ENCODE measurements at regions not wholly inside any gene's neighbourhood (a gene's known extent, or its start where the extent isn't known, plus 50 kb on each side); places are given as distances from the start of the nearest gene placed in this dataset.

DNA sequence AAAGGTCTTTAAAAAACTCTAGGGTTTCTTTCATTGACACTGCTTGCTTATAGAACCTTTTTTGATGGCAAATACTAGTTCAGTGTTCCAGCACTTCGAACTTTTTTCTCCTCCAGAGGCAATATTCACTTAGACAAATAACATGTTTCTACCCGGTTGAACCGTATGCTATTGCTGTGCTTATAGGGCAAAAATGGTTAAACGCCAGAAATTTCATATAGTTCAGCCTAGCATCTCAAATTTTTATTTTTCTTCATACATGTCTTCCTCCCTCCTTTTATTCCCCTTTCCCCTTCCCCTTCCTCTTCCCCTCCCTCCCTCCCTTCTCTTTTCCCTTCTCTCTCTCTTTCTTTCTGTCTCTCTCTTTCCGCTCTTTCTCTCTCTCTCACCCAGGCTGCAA lies 96.9 kb upstream of the FSHR start:
- RAD21 ChIA-PET (ENCODE audit: low non-redundant PET in 1 of 2, low total read pairs in 2 of 2, uncharacterized antibody in 2 of 2, unreplicated experiment in 2 of 2), result no interaction called here
- intact Hi-C loops (cut with micrococcal nuclease), result no loop called here
- Histone ChIP-seq H3K36me3 (ENCODE audit: control insufficient read depth in 1 of 2, insufficient read depth in 2 of 2, low read length in 2 of 2) (no peaks in the 10 kb centered on the region), H3K9me3 (ENCODE audit: control insufficient read depth in 1 of 2, insufficient read depth in 1 of 2, low read depth in 1 of 2, low read length in 2 of 2) (no peaks in the 10 kb centered on the region; a peak in 3 of 4 replicates), H3K79me2 (ENCODE audit: insufficient read depth, low read length) (no peaks in the 10 kb centered on the region), H4K20me1 (ENCODE audit: insufficient read depth) (no peaks in the 10 kb centered on the region), H3K9ac (ENCODE audit: low read length) (no peak overlapping the region), H3K4me3 (replicated peaks in 1 of 2; ENCODE audit: low read depth in 1 of 2, low read length in 2 of 2) (no peak overlapping the region), H3K27ac (ENCODE audit: low read depth, low read length) (no peak overlapping the region), H2AFZ (ENCODE audit: low read depth, low read length, poor library complexity, severe bottlenecking) (no peak overlapping the region), H3K4me1 (ENCODE audit: control insufficient read depth in 1 of 2, insufficient read depth in 2 of 2, low read length in 2 of 2) (no peaks in the 10 kb centered on the region), H3K4me2 (ENCODE audit: low read length) (no peak overlapping the region), H3K9me2 (ENCODE audit: insufficient read depth) (no peaks in the 10 kb centered on the region), H3K27me3 (ENCODE audit: insufficient read depth, low read length) (no peaks in the 10 kb centered on the region)
- BruUV-seq (replicated peaks), result no TSS peak
- POLR2A ChIA-PET, result no interaction called here
- no peak for ATAC-seq
- no peak for TF ChIP-seq ELF1 (IDR thresholded peaks at IDR 0.05; ENCODE audit: borderline replicate concordance, low read depth)
- no peak for TF ChIP-seq EGR1 (IDR thresholded peaks at IDR 0.05; ENCODE audit: low read depth)
- TF ChIP-seq ZNF274 (IDR thresholded peaks at IDR 0.05; ENCODE audit: low read depth, low read length), result no peak
- no peak for TF ChIP-seq SIN3A (IDR thresholded peaks at IDR 0.05; ENCODE audit: low read depth)
- TF ChIP-seq EZH2phosphoT487 (IDR thresholded peaks at IDR 0.05; ENCODE audit: borderline replicate concordance), result no peak
- TF ChIP-seq, protein P1, sequence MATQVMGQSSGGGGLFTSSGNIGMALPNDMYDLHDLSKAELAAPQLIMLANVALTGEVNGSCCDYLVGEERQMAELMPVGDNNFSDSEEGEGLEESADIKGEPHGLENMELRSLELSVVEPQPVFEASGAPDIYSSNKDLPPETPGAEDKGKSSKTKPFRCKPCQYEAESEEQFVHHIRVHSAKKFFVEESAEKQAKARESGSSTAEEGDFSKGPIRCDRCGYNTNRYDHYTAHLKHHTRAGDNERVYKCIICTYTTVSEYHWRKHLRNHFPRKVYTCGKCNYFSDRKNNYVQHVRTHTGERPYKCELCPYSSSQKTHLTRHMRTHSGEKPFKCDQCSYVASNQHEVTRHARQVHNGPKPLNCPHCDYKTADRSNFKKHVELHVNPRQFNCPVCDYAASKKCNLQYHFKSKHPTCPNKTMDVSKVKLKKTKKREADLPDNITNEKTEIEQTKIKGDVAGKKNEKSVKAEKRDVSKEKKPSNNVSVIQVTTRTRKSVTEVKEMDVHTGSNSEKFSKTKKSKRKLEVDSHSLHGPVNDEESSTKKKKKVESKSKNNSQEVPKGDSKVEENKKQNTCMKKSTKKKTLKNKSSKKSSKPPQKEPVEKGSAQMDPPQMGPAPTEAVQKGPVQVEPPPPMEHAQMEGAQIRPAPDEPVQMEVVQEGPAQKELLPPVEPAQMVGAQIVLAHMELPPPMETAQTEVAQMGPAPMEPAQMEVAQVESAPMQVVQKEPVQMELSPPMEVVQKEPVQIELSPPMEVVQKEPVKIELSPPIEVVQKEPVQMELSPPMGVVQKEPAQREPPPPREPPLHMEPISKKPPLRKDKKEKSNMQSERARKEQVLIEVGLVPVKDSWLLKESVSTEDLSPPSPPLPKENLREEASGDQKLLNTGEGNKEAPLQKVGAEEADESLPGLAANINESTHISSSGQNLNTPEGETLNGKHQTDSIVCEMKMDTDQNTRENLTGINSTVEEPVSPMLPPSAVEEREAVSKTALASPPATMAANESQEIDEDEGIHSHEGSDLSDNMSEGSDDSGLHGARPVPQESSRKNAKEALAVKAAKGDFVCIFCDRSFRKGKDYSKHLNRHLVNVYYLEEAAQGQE (IDR thresholded peaks at IDR 0.05; ENCODE audit: low read depth), result no peak
- no peak for TF ChIP-seq TCF7L2 (IDR thresholded peaks at IDR 0.05; ENCODE audit: borderline replicate concordance, extremely low read depth, insufficient read depth, insufficient read length)
- CTCF ChIA-PET, result no interaction called here
- DNase-seq (ENCODE audit: low read depth, low spot score), result no peak

DNA sequence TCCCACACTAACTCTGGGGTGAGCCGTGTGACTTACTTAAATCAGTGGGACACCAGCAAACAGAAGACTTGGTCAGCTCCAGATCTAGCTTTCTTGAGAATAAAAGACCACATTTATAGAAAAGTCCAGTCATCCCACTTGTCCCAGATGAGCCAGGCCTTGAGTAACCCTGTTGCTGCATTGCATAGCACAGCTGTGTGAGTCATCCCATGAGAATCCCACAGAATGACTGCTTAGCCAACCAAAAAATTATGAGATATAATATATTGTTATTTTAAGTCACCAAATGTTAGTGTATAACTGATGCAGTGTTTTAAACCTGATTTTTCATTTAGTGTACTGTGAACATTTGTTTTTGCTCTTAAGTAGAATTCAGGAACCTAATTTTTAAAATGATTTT lies 94.2 kb upstream of the FSHR start:
- H3K9ac ChIP-seq (ENCODE audit: low read length), result no peak overlapping the region
- no peak overlapping the region for H3K4me2 ChIP-seq (ENCODE audit: low read length)
- H3K27ac ChIP-seq (ENCODE audit: low read depth, low read length), result no peak overlapping the region
- H3K36me3 ChIP-seq (ENCODE audit: control insufficient read depth in 1 of 2, insufficient read depth in 2 of 2, low read length in 2 of 2), result no peaks in the 10 kb centered on the region
- no peak for DNase-seq (ENCODE audit: low read depth, low spot score)
- no TSS peak for BruUV-seq (replicated peaks)
- no peak overlapping the region for H2AFZ ChIP-seq (ENCODE audit: low read depth, low read length, poor library complexity, severe bottlenecking)
- intact Hi-C loops (cut with micrococcal nuclease), result no loop called here
- no peaks in the 10 kb centered on the region for H3K79me2 ChIP-seq (ENCODE audit: insufficient read depth, low read length)
- CTCF ChIA-PET, result no interaction called here
- no peak for ATAC-seq
- POLR2A ChIA-PET, result no interaction called here
- no peak overlapping the region for H3K4me3 ChIP-seq (replicated peaks in 1 of 2; ENCODE audit: low read depth in 1 of 2, low read length in 2 of 2)
- RAD21 ChIA-PET (ENCODE audit: low non-redundant PET in 1 of 2, low total read pairs in 2 of 2, uncharacterized antibody in 2 of 2, unreplicated experiment in 2 of 2), result no interaction called here
- no peaks in the 10 kb centered on the region for H3K4me1 ChIP-seq (ENCODE audit: control insufficient read depth in 1 of 2, insufficient read depth in 2 of 2, low read length in 2 of 2)
- no peaks in the 10 kb centered on the region for H3K9me2 ChIP-seq (ENCODE audit: insufficient read depth)
- no peaks in the 10 kb centered on the region for H4K20me1 ChIP-seq (ENCODE audit: insufficient read depth)
- no peaks in the 10 kb centered on the region; a peak in 3 of 4 replicates for H3K9me3 ChIP-seq (ENCODE audit: control insufficient read depth in 1 of 2, insufficient read depth in 1 of 2, low read depth in 1 of 2, low read length in 2 of 2)
- no peaks in the 10 kb centered on the region for H3K27me3 ChIP-seq (ENCODE audit: insufficient read depth, low read length)
- TF ChIP-seq RAD21 (IDR thresholded peaks at IDR 0.05; ENCODE audit: low read depth) (no peak), CBX3 (IDR thresholded peaks at IDR 0.05; ENCODE audit: low read depth) (no peak), EZH2phosphoT487 (IDR thresholded peaks at IDR 0.05; ENCODE audit: borderline replicate concordance) (no peak), JUND (IDR thresholded peaks at IDR 0.05) (no peak), TCF7L2 (IDR thresholded peaks at IDR 0.05; ENCODE audit: borderline replicate concordance, extremely low read depth, insufficient read depth, insufficient read length) (no peak), EZH2 (IDR thresholded peaks at IDR 0.05) (no peak), SIN3A (IDR thresholded peaks at IDR 0.05; ENCODE audit: low read depth) (no peak), ZNF274 (IDR thresholded peaks at IDR 0.05; ENCODE audit: low read depth, low read length) (no peak)
- TF ChIP-seq, protein P2, sequence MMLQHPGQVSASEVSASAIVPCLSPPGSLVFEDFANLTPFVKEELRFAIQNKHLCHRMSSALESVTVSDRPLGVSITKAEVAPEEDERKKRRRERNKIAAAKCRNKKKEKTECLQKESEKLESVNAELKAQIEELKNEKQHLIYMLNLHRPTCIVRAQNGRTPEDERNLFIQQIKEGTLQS (IDR thresholded peaks at IDR 0.05), result no peak
